Prostate gland (tissue), 2 donors: ENCODE measurements at regions not wholly inside any gene's neighbourhood (a gene's known extent, or its start where the extent isn't known, plus 50 kb on each side); places are given as distances from the start of the nearest gene placed in this dataset.
"Not testable (repeated sequence)": the region's sequence is repeated elsewhere in the genome, so short reads cannot be mapped to it uniquely, and the experiment has no call there.

Source experiments
- DNase-seq: peaks from one replicate; pipeline ENCODE4 v3.0.0-alpha.2; 2019; ENCODE audit warnings: low spot score
- H3K27ac ChIP-seq, 2 donors: fragments of 200-600 bp; sonication (generic); 2 replicates each; pipeline ENCODE4 v1.5.1; 2017 to 2019
- H3K27me3 ChIP-seq: fragments of 200-600 bp; sonication (generic); replicated peaks from 2 replicates; pipeline ENCODE4 v1.5.1; 2019; ENCODE audit not compliant: insufficient read depth
- H3K36me3 ChIP-seq, 2 donors: fragments of 200-600 bp; sonication (generic); 1 replicate in 1 of 2; 2 replicates in 1 of 2; pipeline versions ENCODE4 v1.5.1 to v1.8.1; 2017 to 2019
- H3K4me1 ChIP-seq: fragments of 200-600 bp; sonication (generic); replicated peaks from 2 replicates; pipeline ENCODE4 v1.5.1; 2019
- H3K4me3 ChIP-seq, 2 donors: fragments of 200-600 bp; sonication (generic); 2 replicates each; pipeline ENCODE4 v1.5.1; 2017 to 2019
- H3K9me3 ChIP-seq: fragments of 200-600 bp; sonication (generic); 2 replicates; pipeline ENCODE4 v1.5.1; 2017
- CTCF ChIP-seq, 4 experiments: fragments of 200-600 bp in 2 of 4; fragments of 450-650 bp in 2 of 4; sonication (generic) in 2 of 4; IDR thresholded peaks; 1 replicate in 3 of 4; 2 replicates in 1 of 4; pipeline ENCODE4 v1.5.1; 2016 to 2019; ENCODE audit warnings: antibody characterized with exemption in 4 of 4, mild to moderate bottlenecking in 2 of 4, moderate library complexity in 2 of 4
- POLR2A ChIP-seq: fragments of 450-650 bp; IDR thresholded peaks from one replicate; pipeline ENCODE4 v1.6.1; 2016; ENCODE audit warnings: antibody characterized with exemption, mild to moderate bottlenecking
- POLR2AphosphoS5 ChIP-seq: sonication (generic); formaldehyde crosslinking; IDR thresholded peaks from one replicate; pipeline ENCODE4 v1.6.1; 2017; ENCODE audit warnings: antibody characterized with exemption
- WGBS: methylation state at CpG from one replicate; pipeline ENCODE4 v1.1.5; 2018; 5-methylcytosine and 5-hydroxymethylcytosine counted together
- intact Hi-C: fragments of 100-400 bp; cut with DNase I; formaldehyde crosslinking; loops from one replicate; pipeline ENCODE4 v1.14.2; 2022

GRCh38 chr4:167831855-167832254 is 260.5 kb upstream of the ANXA10 start:
- intact Hi-C loops, result no loop called here
- Histone ChIP-seq H3K27me3 (no peaks in the 10 kb centered on the region), H3K9me3 (no peaks in the 10 kb centered on the region), H3K4me3 (no peak overlapping the region), H3K27ac (no peak overlapping the region), H3K4me1 (no peaks in the 10 kb centered on the region), H3K36me3 (no peaks in the 10 kb centered on the region)
- TF ChIP-seq POLR2AphosphoS5, result no peak
- TF ChIP-seq POLR2A, result no peak
- no peak for TF ChIP-seq CTCF (IDR thresholded peaks at IDR 0.05)
- no peak for DNase-seq

DNA sequence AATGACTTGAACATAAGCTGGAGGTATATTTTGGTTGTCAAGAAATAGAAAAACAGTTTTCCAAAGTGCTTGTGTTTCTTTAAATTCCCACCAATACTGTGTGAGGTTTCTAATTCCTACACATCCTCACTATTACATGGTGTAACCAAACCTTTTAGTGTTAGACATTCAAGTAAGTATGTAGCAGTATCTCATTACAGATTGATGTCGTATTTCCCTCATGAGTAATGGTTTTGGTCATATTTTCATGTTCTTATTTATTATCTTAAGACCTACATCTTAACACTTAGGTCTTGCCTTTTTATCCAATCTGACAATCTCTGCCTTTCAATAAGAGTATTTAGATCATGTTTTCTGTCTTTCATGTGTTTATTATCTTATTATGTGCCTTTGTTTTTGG is 253.7 kb upstream of the ANXA10 start:
- Histone ChIP-seq H3K27ac (no peak overlapping the region), H3K9me3 (no peaks in the 10 kb centered on the region), H3K36me3 (no peaks in the 10 kb centered on the region), H3K4me3 (no peak overlapping the region), H3K27me3 (no peaks in the 10 kb centered on the region), H3K4me1 (no peaks in the 10 kb centered on the region)
- TF ChIP-seq CTCF (IDR thresholded peaks at IDR 0.05) (no peak), POLR2AphosphoS5 (no peak), POLR2A (no peak)
- intact Hi-C loops, result no loop called here
- 80% methylated on average over 1 of the region's 1 CpG for WGBS
- no peak for DNase-seq

DNA sequence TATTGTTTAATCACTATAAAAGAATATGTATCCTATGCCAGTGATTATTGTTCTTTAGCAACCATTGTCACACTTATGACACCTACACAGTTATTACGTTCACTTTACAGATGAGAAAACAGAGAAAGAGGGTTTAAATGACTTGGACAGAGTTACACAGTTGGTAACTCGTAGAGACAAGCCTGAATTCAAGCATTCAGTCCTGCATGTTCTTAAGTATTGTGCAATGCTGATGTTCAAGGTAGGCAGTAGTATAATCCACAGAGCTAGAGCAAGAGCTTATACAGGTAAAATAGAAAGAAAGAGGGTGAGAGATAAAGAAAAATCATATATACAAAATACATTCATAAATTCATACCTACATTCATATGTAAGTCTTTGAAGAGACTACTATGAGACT is 249.8 kb upstream of the ANXA10 start:
- Histone ChIP-seq H3K36me3 (no peaks in the 10 kb centered on the region), H3K27me3 (no peaks in the 10 kb centered on the region), H3K4me1 (no peaks in the 10 kb centered on the region), H3K27ac (no peak overlapping the region), H3K4me3 (no peak overlapping the region), H3K9me3 (no peaks in the 10 kb centered on the region)
- intact Hi-C loops, result no loop called here
- DNase-seq, result no peak
- WGBS, result 54% methylated on average over 2 of the region's 2 CpGs
- TF ChIP-seq POLR2AphosphoS5, result no peak
- no peak for TF ChIP-seq CTCF (IDR thresholded peaks at IDR 0.05)
- no peak for TF ChIP-seq POLR2A

GRCh38 chr4:167854881-167855280 is 237.5 kb upstream of the ANXA10 start:
- intact Hi-C loops, result no loop called here
- H3K9me3 ChIP-seq, result no peaks in the 10 kb centered on the region
- H3K4me3 ChIP-seq, result no peak overlapping the region
- WGBS, result 69% methylated on average over 2 of the region's 2 CpGs
- H3K36me3 ChIP-seq, result no peaks in the 10 kb centered on the region
- H3K27ac ChIP-seq, result no peak overlapping the region
- DNase-seq, result no peak
- no peak for TF ChIP-seq POLR2AphosphoS5
- TF ChIP-seq POLR2A, result no peak
- TF ChIP-seq CTCF (IDR thresholded peaks at IDR 0.05), result no peak
- H3K4me1 ChIP-seq, result no peaks in the 10 kb centered on the region
- H3K27me3 ChIP-seq, result no peaks in the 10 kb centered on the region

DNA sequence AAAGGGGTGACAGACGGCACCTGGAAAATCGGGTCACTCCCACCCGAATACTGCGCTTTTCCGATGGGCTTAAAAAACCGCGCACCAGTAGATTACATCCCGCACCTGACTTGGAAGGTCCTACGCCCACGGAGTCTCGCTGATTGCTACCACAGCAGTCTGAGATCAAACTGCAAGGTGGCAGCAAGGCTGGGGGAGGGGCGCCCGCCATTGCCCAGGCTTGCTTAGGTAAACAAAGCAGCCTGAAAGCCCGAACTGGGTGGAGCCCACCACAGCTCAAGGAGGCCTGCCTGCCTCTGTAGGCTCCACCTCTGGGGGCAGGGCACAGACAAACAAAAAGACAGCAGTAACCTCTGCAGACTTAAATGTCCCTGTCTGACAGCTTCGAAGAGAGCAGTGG is 234.2 kb upstream of the ANXA10 start:
- H3K4me3 ChIP-seq, H3K9me3 ChIP-seq, H3K4me1 ChIP-seq, H3K36me3 ChIP-seq, H3K27ac ChIP-seq, intact Hi-C loops, DNase-seq, H3K27me3 ChIP-seq: not testable (repeated sequence)
- WGBS, result 76% methylated on average over 15 of the region's 15 CpGs
